H9 (cell line): ENCODE measurements at regions not wholly inside any gene's neighbourhood (a gene's known extent, or its start where the extent isn't known, plus 50 kb on each side); places are given as distances from the start of the nearest gene placed in this dataset.

Source experiments
- DNase-seq: peaks from one replicate; pipeline ENCODE4 v3.0.0-alpha.2; 2017
- H2AFZ ChIP-seq: one replicate; pipeline ENCODE4 v1.6.1; 2013; ENCODE audit warnings: mild to moderate bottlenecking, low read length, control low read depth, moderate library complexity
- H2AK5ac ChIP-seq: 2 replicates; pipeline ENCODE4 v1.6.1; 2013; ENCODE audit warnings: low read length, control low read depth, mixed read lengths; ENCODE audit not compliant: insufficient read length
- H2BK120ac ChIP-seq: one replicate; pipeline ENCODE4 v1.6.1; 2013; ENCODE audit warnings: low read depth, mild to moderate bottlenecking, low read length, control low read depth, inconsistent platforms; ENCODE audit not compliant: poor library complexity, severe bottlenecking
- H2BK12ac ChIP-seq: 2 replicates; pipeline ENCODE4 v1.6.1; 2013; ENCODE audit warnings: low read length, control low read depth, mixed read lengths, low read depth; ENCODE audit not compliant: insufficient read length
- H2BK15ac ChIP-seq: 2 replicates; pipeline ENCODE4 v1.6.1; 2013; ENCODE audit warnings: low read depth, low read length, control low read depth
- H2BK20ac ChIP-seq: one replicate; pipeline ENCODE4 v1.6.1; 2013; ENCODE audit warnings: low read depth, mild to moderate bottlenecking, low read length, control low read depth, inconsistent platforms; ENCODE audit not compliant: poor library complexity, severe bottlenecking
- H2BK5ac ChIP-seq: 2 replicates; pipeline ENCODE4 v1.6.1; 2013; ENCODE audit warnings: low read length, control low read depth, mixed read lengths; ENCODE audit not compliant: insufficient read length
- H3K14ac ChIP-seq: 2 replicates; pipeline ENCODE4 v1.6.1; 2013; ENCODE audit warnings: low read length, control low read depth; ENCODE audit not compliant: insufficient read depth
- H3K18ac ChIP-seq: 2 replicates; pipeline ENCODE4 v1.6.1; 2013; ENCODE audit warnings: low read depth, mild to moderate bottlenecking, mixed read lengths, low read length, control low read depth; ENCODE audit not compliant: insufficient read length
- H3K23ac ChIP-seq: 2 replicates; pipeline ENCODE4 v1.6.1; 2013; ENCODE audit warnings: low read length, control low read depth, mixed read lengths, low read depth; ENCODE audit not compliant: insufficient read length
- H3K23me2 ChIP-seq: 2 replicates; pipeline ENCODE4 v1.6.1; 2013; ENCODE audit warnings: low read depth, mild to moderate bottlenecking, mixed read lengths, low read length, control low read depth; ENCODE audit not compliant: insufficient read length, poor library complexity, severe bottlenecking
- H3K27ac ChIP-seq: 2 replicates; pipeline ENCODE4 v1.5.1; 2013; ENCODE audit warnings: low read length, control low read depth, mixed read lengths, low read depth; ENCODE audit not compliant: insufficient read length
- H3K27me3 ChIP-seq: 2 replicates; pipeline ENCODE4 v1.6.1; 2013; ENCODE audit warnings: low read length, control low read depth, inconsistent platforms; ENCODE audit not compliant: insufficient read depth
- H3K4ac ChIP-seq: 2 replicates; pipeline ENCODE4 v1.6.1; 2013; ENCODE audit warnings: low read depth, mild to moderate bottlenecking, control low read depth, inconsistent platforms, low read length, moderate library complexity
- H3K4me1 ChIP-seq: 2 replicates; pipeline ENCODE4 v1.6.1; 2013; ENCODE audit warnings: low read length, control low read depth, inconsistent platforms; ENCODE audit not compliant: insufficient read depth
- H3K4me2 ChIP-seq: 2 replicates; pipeline ENCODE4 v1.6.1; 2013; ENCODE audit warnings: low read length, control low read depth, mixed read lengths; ENCODE audit not compliant: insufficient read length, insufficient read depth
- H3K56ac ChIP-seq: 2 replicates; pipeline ENCODE4 v1.6.1; 2013; ENCODE audit warnings: low read depth, mild to moderate bottlenecking, mixed read lengths, low read length, control low read depth; ENCODE audit not compliant: insufficient read length
- H3K79me1 ChIP-seq: 2 replicates; pipeline ENCODE4 v1.6.1; 2013; ENCODE audit warnings: low read depth, mild to moderate bottlenecking, moderate library complexity, low read length, control low read depth, inconsistent platforms; ENCODE audit not compliant: insufficient read depth, poor library complexity, severe bottlenecking
- H3K79me2 ChIP-seq: 2 replicates; pipeline ENCODE4 v1.6.1; 2013; ENCODE audit warnings: low read length, control low read depth, inconsistent platforms; ENCODE audit not compliant: insufficient read depth
- H3K9ac ChIP-seq: 2 replicates; pipeline ENCODE4 v1.6.1; 2013; ENCODE audit warnings: low read length, control low read depth, mixed read lengths; ENCODE audit not compliant: insufficient read length; ENCODE audit errors: extremely low read depth
- H3K9me3 ChIP-seq: one replicate; pipeline ENCODE4 v1.6.1; 2013; ENCODE audit warnings: low read depth, low read length, inconsistent platforms; ENCODE audit not compliant: control insufficient read depth
- H3T11ph ChIP-seq: one replicate; pipeline ENCODE4 v1.6.1; 2013; ENCODE audit warnings: mild to moderate bottlenecking, low read length, control low read depth, inconsistent platforms
- H4K20me1 ChIP-seq: one replicate; pipeline ENCODE4 v1.6.1; 2013; ENCODE audit not compliant: control insufficient read depth, insufficient read length, insufficient read depth
- H4K5ac ChIP-seq: 2 replicates; pipeline ENCODE4 v1.6.1; 2013; ENCODE audit warnings: low read depth, mild to moderate bottlenecking, mixed read lengths, low read length, control low read depth; ENCODE audit not compliant: insufficient read length
- H4K8ac ChIP-seq: replicated peaks from 2 replicates; pipeline ENCODE4 v1.6.1; 2013; ENCODE audit warnings: low read length, control low read depth, mixed read lengths, low read depth; ENCODE audit not compliant: insufficient read length
- H4K91ac ChIP-seq: 2 replicates; pipeline ENCODE4 v1.6.1; 2013; ENCODE audit warnings: low read depth, mild to moderate bottlenecking, moderate library complexity, mixed read lengths, low read length, control low read depth; ENCODE audit not compliant: insufficient read length
- H3K27ac Mint-ChIP-seq, 3 experiments: 2 replicates in 2 of 3; 3 replicates in 1 of 3; pipeline ENCODE4 v1.8.0; 2020 to 2021; ENCODE audit warnings: mixed read lengths in 3 of 3, mild to moderate bottlenecking in 1 of 3, moderate library complexity in 1 of 3
- H3K27me3 Mint-ChIP-seq: 2 replicates; pipeline ENCODE4 v1.8.0; 2021; ENCODE audit warnings: low read depth, mild to moderate bottlenecking, moderate library complexity, mixed read lengths
- H3K36me3 Mint-ChIP-seq, 3 experiments: 2 replicates in 2 of 3; 3 replicates in 1 of 3; pipeline ENCODE4 v1.8.0; 2020 to 2021; ENCODE audit warnings: low read depth in 3 of 3, mixed read lengths in 3 of 3; ENCODE audit not compliant: insufficient read depth in 1 of 3
- H3K4me1 Mint-ChIP-seq, 2 experiments: 2 replicates each; pipeline ENCODE4 v1.8.0; 2020; ENCODE audit warnings: mixed read lengths in 2 of 2
- H3K4me3 Mint-ChIP-seq, 2 experiments: 2 replicates in 1 of 2; 3 replicates in 1 of 2; pipeline ENCODE4 v1.8.0; 2020 to 2021; ENCODE audit warnings: mild to moderate bottlenecking in 2 of 2, mixed read lengths in 2 of 2, moderate library complexity in 1 of 2
- H3K9me3 Mint-ChIP-seq, 2 experiments: 2 replicates in 1 of 2; 3 replicates in 1 of 2; pipeline ENCODE4 v1.8.0; 2020; ENCODE audit warnings: mild to moderate bottlenecking in 2 of 2, mixed read lengths in 2 of 2, moderate library complexity in 1 of 2
- TF ChIP-seq, protein P1 (sequence below): fragments of 200-600 bp; sonication (generic); conservative IDR thresholded peaks from 3 replicates; pipeline ENCODE4 v1.8.0; 2021; ENCODE audit warnings: antibody characterized with exemption, mild to moderate bottlenecking

DNA sequence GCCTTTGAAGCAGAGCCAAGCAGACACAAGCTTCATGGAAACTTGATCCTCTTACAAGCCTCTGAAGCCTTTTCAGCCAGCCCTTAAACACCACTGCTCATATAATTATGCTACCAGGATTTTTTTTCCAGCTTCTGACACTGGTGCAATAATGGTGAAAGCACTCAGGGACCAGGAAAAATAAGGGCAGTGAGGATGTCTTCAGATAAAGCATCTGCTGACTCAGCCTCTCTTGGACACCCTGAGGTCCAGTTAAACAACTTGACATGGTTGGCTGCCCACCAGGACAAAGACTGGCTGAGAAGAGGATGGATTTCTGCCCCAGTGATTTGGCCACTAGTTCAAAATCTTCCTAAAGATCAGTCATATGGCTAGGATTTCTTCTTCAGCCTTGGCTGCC is 124.2 kb upstream of the N4BP1 start:
- H3T11ph ChIP-seq: no peak overlapping the region
- H3K23ac ChIP-seq: no peak overlapping the region
- no peaks in the 10 kb centered on the region for H3K79me1 ChIP-seq
- peaks cover 12% of the 10 kb centered on the region for H3K27me3 Mint-ChIP-seq
- H3K4me2 ChIP-seq: no peak overlapping the region
- no peaks in the 10 kb centered on the region for H3K9me3 Mint-ChIP-seq
- no peak overlapping the region for H2BK15ac ChIP-seq
- no peaks in the 10 kb centered on the region for H3K4me1 ChIP-seq
- H3K9ac ChIP-seq: no peak overlapping the region
- no peaks in the 10 kb centered on the region for H3K9me3 ChIP-seq
- H2AK5ac ChIP-seq: no peak overlapping the region
- no peaks in the 10 kb centered on the region for H3K27me3 ChIP-seq
- no peak overlapping the region for H3K4me3 Mint-ChIP-seq
- no peak overlapping the region for H4K8ac ChIP-seq
- no peak overlapping the region for H2BK5ac ChIP-seq
- no peak overlapping the region for H2BK12ac ChIP-seq
- no peak overlapping the region for H4K5ac ChIP-seq
- no peak overlapping the region for H3K56ac ChIP-seq
- H3K27ac ChIP-seq: no peak overlapping the region
- no peak overlapping the region for H2AFZ ChIP-seq
- H3K4ac ChIP-seq: no peak overlapping the region
- H4K91ac ChIP-seq: no peak overlapping the region
- no peak overlapping the region for H2BK120ac ChIP-seq
- H3K79me2 ChIP-seq: no peaks in the 10 kb centered on the region
- no peak overlapping the region for H3K18ac ChIP-seq
- H3K23me2 ChIP-seq: no peaks in the 10 kb centered on the region
- no peak for DNase-seq
- H3K36me3 Mint-ChIP-seq: no peaks in the 10 kb centered on the region
- TF ChIP-seq, protein P1, sequence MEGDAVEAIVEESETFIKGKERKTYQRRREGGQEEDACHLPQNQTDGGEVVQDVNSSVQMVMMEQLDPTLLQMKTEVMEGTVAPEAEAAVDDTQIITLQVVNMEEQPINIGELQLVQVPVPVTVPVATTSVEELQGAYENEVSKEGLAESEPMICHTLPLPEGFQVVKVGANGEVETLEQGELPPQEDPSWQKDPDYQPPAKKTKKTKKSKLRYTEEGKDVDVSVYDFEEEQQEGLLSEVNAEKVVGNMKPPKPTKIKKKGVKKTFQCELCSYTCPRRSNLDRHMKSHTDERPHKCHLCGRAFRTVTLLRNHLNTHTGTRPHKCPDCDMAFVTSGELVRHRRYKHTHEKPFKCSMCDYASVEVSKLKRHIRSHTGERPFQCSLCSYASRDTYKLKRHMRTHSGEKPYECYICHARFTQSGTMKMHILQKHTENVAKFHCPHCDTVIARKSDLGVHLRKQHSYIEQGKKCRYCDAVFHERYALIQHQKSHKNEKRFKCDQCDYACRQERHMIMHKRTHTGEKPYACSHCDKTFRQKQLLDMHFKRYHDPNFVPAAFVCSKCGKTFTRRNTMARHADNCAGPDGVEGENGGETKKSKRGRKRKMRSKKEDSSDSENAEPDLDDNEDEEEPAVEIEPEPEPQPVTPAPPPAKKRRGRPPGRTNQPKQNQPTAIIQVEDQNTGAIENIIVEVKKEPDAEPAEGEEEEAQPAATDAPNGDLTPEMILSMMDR: no peak
- H4K20me1 ChIP-seq: no peaks in the 10 kb centered on the region
- no peak overlapping the region for H3K27ac Mint-ChIP-seq
- no peak overlapping the region for H3K14ac ChIP-seq
- H2BK20ac ChIP-seq: no peak overlapping the region
- peaks cover 0 to 3% of the 10 kb centered on the region in 2 experiments; a peak in 1 of 4 replicates for H3K4me1 Mint-ChIP-seq
